ENCODE measurements at regions not wholly inside any gene's neighbourhood (a gene's known extent, or its start where the extent isn't known, plus 50 kb on each side); places are given as distances from the start of the nearest gene placed in this dataset.

DNA sequence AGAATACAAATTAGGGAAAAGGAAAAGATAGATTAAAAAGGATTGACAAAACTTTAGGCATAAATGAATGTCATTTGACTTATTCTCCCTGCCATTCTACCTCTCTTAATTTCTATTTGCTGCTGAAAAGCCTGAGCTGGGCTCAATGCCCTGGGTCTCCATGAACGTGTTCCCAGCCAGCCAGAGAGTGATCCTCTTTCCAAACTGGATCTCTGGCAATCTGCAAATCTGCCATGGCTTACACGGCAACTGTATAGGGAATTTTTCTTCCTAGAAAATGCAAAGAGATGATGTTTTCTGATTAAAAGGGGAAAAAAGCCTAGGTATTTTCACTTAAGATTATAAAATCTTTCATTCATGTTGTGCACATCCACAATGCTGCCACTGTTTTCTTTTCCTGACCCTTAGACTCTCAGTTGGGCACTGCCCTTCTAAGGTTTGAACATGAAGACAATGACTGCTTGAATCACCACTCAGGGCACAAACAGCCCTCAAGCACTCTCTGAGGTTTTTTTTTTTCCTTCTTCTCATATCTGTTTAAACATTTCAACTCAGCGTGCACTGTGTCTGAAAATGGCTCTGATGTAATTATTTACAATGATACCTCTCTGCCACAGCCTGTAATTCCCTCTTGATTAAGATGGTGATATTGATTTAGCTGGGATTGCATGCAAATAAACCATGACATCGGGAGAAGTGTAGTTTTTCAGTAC, 60.3 kb downstream of the DACT1 start:
- H3K36me3 ChIP-seq: no peaks in the 10 kb centered on the region
- no peak overlapping the region for H3K4me3 ChIP-seq
- intact Hi-C loops (cut with DNase I): no loop called here

DNA sequence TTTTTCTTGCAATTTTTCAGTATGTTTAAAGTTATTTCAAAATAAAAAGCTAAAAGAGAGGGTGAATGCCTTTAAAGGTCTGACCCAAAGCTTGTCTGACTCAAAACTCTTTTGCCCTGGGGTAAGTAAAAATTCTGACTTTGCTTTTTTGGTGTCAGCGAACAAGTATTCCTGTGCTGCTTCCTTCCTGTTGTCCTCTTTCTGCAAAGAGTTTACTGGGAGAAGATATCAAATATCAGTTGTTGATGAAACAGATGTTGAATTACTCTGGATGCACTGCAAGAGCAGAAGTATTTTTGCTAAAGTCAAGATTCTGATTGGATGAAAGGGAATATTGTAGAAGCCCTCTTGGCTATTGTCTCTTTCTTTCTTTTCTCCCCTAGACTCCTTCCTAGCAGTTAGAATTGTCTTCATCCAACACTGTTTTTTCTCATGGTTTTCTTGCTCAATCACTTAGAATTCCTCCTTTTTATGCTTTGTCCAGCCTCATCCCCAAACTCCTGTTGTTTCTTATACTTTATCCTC, 62.0 kb downstream of the DACT1 start:
- Histone ChIP-seq H3K4me3 (no peak overlapping the region), H3K27ac (no peak overlapping the region), H3K9me3 (no peaks in the 10 kb centered on the region), H3K4me1 (no peaks in the 10 kb centered on the region), H3K36me3 (no peaks in the 10 kb centered on the region), H3K27me3 (no peaks in the 10 kb centered on the region)
- no peak for DNase-seq
- WGBS, 2 donors: 89 to 91% methylated on average over 1 of the region's 1 CpG
- TF ChIP-seq POLR2A (IDR thresholded peaks at IDR 0.05): no peak
- TF ChIP-seq EP300 (IDR thresholded peaks at IDR 0.05): no peak
- no peak for TF ChIP-seq POLR2AphosphoS5 (IDR thresholded peaks at IDR 0.05)
- TF ChIP-seq, protein P1, sequence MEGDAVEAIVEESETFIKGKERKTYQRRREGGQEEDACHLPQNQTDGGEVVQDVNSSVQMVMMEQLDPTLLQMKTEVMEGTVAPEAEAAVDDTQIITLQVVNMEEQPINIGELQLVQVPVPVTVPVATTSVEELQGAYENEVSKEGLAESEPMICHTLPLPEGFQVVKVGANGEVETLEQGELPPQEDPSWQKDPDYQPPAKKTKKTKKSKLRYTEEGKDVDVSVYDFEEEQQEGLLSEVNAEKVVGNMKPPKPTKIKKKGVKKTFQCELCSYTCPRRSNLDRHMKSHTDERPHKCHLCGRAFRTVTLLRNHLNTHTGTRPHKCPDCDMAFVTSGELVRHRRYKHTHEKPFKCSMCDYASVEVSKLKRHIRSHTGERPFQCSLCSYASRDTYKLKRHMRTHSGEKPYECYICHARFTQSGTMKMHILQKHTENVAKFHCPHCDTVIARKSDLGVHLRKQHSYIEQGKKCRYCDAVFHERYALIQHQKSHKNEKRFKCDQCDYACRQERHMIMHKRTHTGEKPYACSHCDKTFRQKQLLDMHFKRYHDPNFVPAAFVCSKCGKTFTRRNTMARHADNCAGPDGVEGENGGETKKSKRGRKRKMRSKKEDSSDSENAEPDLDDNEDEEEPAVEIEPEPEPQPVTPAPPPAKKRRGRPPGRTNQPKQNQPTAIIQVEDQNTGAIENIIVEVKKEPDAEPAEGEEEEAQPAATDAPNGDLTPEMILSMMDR (IDR thresholded peaks at IDR 0.05): no peak
- intact Hi-C loops (cut with DNase I): no loop called here

More for the DNA sequence above, 60.3 kb downstream of the DACT1 start:
- TF ChIP-seq, protein P1 (IDR thresholded peaks at IDR 0.05): no peak
- TF ChIP-seq EP300 (IDR thresholded peaks at IDR 0.05) (no peak), POLR2A (IDR thresholded peaks at IDR 0.05) (no peak), POLR2AphosphoS5 (IDR thresholded peaks at IDR 0.05) (no peak)
- no peak for DNase-seq
- H3K27ac ChIP-seq: no peak overlapping the region
- H3K4me1 ChIP-seq: no peaks in the 10 kb centered on the region
- H3K9me3 ChIP-seq: no peaks in the 10 kb centered on the region
- H3K27me3 ChIP-seq: no peaks in the 10 kb centered on the region
- WGBS, 2 donors: 16 to 62% methylated on average over 4 of the region's 4 CpGs

DNA sequence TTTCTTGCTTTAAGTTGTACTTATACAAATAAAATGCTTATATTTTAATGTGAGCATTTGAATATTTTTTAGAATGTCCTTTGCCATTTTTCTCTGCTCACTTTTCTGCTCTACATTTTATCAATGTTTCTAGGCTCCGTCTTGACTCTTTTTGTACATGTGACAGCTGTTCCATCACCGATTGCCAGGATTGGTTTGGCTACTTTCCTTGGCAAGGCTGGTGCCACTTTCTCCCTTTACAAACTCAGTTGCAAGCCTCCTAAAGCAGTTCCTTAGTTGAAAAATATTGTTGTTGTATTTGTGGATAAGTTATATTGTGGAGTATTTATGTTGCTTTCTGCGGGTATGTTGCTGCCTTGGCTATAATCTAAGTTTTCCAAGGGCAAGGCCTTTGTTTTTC, 63.4 kb downstream of the DACT1 start:
- WGBS, 2 donors: 88 to 92% methylated on average over 3 of the region's 3 CpGs
- Histone ChIP-seq H3K9me3 (no peaks in the 10 kb centered on the region), H3K27me3 (no peaks in the 10 kb centered on the region), H3K4me1 (no peaks in the 10 kb centered on the region), H3K27ac (no peak overlapping the region), H3K36me3 (no peaks in the 10 kb centered on the region), H3K4me3 (no peak overlapping the region)
- TF ChIP-seq POLR2AphosphoS5 (IDR thresholded peaks at IDR 0.05) (no peak), EP300 (IDR thresholded peaks at IDR 0.05) (no peak), POLR2A (IDR thresholded peaks at IDR 0.05) (no peak)
- TF ChIP-seq, protein P1 (IDR thresholded peaks at IDR 0.05): no peak
- intact Hi-C loops (cut with DNase I): no loop called here
- no peak for DNase-seq

DNA sequence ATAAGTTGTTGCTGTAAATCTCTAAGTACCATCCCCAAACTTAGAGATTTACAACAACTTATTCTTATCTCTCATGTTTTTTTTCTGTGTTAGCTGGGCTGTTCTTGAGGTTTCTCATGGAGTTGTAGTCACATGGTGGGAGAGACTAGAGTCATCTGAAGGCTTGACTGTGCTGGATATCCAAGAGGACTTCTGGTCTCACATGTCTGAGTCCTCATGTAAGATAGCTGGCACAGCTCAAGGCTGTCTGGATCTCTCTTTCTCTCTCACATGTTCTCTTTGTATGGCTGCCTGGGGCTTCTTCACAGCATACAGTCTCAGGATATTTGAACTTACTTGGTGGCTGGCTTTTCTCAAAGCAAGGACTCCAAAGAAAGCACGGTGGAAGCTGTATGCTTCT, 63.8 kb downstream of the DACT1 start:
- DNase-seq: no peak
- Histone ChIP-seq H3K27me3 (no peaks in the 10 kb centered on the region), H3K4me1 (no peaks in the 10 kb centered on the region), H3K27ac (no peak overlapping the region), H3K36me3 (no peaks in the 10 kb centered on the region), H3K9me3 (no peaks in the 10 kb centered on the region), H3K4me3 (no peak overlapping the region)
- intact Hi-C loops (cut with DNase I): no loop called here
- TF ChIP-seq POLR2AphosphoS5 (IDR thresholded peaks at IDR 0.05) (no peak), EP300 (IDR thresholded peaks at IDR 0.05) (no peak), POLR2A (IDR thresholded peaks at IDR 0.05) (no peak)
- TF ChIP-seq, protein P1 (IDR thresholded peaks at IDR 0.05): no peak
- 88 to 94% methylated on average over 1 of the region's 1 CpG for WGBS, 2 donors
